NCI-H82 (cell line): ENCODE measurements at regions not wholly inside any gene's neighbourhood (a gene's known extent, or its start where the extent isn't known, plus 50 kb on each side); places are given as distances from the start of the nearest gene placed in this dataset.

Experiments
- DNase-seq: peaks from one replicate; lab custom pipeline; 2025; lab: John Stamatoyannopoulos, UW

DNA sequence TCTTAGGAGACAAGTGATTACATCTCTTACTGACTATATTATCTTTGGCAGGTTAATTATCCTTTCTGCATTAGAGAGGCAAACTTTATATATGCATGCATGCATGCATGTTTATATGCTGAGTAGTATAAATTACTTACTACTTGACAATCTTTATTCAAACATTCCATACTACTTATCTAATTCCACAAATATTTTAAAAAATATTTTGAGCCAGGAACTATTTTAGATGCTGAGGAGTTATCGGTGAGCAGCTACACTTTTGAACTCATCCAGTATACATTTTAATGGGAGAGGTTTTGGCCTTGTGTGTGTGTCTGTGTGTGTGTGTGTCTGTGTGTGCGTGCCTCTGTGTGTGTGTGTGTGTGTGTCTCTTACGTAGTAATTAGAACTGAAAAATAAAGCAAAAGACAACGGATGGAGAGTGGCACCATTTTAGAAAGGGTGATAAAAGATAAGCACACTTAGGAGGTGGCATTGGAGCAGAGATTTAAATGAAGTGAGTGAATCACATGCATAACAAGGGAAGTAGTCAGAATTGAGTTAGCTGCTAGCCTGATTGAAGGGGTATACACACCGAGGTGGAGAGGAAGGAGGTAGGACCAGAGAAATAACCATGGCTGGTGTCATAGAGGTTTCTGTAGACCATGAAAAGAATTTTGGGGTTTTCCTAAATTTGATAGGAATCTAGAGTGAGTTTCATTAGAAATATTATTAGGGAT is 1488.4 kb downstream of the MRPL39 start:
- DNase-seq: no peak

DNA sequence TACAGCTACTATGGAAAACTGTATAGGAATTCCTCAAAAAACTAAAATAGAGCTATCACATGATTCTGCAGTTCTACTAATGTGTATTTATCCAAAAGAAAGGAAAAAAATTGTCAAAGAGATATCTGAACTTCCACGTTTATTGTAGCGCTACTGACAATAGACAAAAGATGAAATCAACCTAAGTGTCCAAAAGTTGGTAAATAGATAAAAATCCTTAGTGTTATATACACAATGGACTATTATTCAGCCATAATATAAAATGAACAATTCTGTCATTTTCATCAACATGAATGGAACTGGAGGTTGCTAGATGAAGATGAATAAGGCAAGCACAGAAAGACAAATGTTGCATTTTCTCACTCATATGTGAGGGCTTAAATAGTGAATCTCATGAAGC is 1492.1 kb downstream of the MRPL39 start:
- no peak for DNase-seq

DNA sequence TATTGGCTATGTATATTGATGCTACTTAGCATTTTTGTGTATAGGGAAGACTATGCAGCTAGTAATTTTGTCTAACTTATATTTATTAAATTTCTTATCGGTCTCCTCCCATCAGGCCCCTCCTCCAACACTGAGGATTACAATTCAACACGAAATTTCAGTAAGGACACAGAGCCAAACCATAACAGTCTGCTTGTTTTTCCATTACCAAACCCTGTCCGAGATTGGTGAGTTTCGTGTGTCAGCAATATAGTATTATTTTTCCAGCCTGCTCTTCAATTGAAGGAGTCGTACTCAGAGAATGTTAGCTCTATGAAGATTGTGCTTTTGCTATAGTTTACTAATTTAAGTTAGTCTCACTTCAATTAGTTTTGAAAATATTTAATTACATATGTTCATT is 1495.3 kb downstream of the MRPL39 start:
- no peak for DNase-seq

DNA sequence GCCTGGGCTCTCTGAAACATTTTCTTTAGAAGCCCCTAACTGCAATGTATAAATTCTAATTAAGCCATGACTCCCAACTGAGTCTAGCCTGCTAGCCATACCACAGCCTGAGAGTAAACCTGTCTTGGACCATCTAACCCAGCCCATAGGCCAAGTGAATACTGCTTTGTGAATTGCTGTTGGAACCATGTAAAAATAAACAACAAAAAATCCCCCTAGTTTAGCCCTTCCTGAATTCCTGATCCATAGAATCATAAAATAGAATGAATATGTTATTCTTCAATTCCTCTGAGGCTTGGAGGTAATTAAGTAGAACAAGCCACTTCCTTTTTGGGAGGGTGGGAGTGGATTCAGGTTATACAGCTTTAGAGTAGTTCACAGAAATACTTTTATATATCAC is 1496.4 kb downstream of the MRPL39 start:
- no peak for DNase-seq

DNA sequence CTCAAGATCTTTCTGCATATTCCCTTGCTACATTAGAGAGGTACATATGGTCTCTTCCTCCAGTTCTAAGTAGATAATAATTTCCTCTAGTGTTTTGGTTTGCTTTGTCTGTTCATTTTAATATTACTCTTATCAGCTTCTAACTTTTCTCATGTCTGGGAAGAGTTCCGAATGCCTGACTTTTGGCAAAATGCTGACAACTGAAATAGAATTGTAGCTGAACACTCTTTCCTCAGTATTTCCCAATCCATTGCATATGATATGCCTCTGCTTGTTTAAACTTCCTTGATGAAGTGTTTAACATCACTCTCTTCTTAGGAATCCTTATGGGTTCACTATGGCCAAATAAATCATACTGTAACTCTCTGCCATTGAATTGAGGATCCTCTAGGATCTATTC is 1510.1 kb downstream of the MRPL39 start:
- DNase-seq: no peak

DNA sequence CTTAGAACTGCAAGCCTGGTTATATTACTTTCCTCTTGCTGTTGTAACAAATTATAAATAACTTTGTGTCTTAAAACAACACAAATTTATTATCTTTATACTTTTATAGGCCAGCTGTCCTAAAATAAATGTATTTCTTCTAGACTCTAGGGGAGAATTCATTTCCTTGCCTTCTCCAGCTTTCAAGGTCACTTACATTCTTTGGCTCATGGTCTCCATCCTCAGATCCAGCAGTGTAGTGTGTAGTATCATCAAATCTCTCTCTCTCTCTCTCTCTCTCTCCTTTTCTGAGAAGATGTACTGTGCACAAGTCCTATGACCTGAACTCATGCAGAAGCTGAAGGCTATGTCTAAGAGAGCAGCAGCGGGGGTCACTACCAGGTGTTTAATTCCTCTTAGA is 1510.6 kb downstream of the MRPL39 start:
- no peak for DNase-seq

DNA sequence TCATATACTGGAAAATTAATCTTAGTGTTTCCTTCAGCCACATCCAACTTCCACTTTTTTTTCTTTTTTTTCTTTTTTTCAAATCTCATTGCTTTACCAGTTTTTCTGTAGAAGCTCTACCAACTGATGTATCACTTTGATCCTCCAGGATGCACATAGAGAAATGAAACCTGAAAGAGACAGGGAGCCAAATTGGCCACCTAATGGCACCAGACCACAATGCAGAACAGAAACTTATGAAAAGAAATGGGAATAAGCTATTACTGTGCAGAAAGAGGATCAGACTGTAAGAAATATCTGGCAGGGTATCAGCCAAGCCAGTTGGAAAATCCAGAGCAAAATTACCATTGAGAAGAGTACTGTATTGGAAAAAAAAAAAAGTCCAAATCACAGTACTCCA is 1514.2 kb downstream of the MRPL39 start:
- no peak for DNase-seq

DNA sequence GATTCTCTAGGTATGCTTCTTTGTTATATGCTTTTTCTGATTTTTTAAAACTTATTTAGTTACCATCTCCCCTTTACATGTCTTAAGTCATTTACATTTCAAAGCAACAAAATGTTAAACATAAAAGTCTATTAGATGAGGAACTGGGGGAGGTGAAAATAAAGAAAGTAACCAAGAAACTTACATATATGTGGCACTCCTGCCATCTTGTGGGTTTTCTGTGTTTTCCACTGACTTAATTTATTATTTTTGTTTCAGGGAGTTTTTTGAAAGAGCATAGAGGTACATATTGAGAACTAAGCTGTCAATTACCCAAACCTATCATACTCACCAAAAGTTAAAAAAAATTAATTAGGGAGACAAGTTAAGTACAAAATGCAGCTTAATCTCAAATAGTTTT is 1531.1 kb downstream of the MRPL39 start:
- DNase-seq: no peak

DNA sequence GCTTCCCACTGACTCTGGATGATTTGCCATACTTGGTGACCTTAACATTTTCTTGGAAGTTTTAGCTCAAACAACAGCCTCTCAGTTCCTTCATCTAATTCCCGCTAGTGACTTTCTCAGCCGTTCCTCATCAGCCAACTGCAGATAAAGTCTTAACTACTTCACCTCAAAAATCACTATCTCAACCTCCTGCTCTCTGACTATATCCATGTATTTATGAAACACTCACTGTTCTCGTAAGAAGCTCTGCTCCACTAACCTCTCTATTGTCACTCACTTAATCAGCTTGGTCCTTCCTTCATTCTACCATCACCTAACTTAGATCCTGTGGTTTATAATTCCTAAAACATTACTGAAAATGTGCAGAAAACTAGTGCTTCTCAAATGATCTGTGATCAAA is 1551.6 kb downstream of the MRPL39 start:
- DNase-seq: no peak

DNA sequence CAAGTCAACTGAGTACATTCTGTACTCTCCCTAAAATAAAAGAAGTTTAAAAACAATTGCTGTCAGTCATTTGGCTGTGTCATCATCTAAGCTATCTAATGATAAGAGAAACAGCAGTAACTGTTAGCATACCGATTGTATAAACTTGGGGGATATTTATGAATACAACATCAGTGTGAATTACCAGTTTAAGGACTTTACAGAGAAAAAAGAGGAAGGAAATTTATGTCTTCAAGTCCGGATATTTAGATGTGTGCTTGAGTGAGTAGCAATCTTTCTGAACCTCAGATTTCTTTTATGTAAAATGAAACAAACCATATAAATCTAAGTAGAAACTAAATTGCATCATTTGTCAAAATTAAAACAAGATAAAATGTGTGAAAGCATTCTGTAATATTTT is 1557.0 kb downstream of the MRPL39 start:
- DNase-seq: no peak

DNA sequence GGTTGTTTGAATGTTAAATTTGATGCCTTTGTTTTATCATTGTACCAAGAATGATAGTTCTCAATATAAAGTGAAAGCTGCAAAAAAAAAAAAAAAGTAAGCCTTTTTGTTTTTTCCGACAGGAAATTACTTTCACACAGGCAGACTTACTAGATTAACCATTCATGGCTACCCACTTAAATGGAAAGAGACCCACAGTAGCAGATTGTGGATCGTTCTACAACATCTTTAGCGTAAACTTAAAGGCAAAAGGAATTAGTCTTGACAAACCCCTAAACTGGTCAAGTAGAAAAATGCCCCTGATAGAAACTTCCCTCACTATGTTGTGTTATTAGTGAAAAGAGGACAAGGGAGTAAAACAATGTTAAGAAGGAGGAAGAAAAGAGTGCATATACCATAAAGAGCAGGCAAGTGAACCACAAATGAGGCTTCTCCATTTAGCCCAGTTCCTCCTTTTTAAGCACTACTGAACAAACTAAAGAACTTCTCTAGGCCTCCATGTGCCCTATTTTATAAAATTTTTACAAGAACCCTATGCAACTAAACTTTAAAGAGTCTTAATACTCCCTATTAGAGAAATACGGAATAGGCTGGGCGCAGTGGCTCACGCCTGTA is 1560.3 kb downstream of the MRPL39 start:
- no peak for DNase-seq

DNA sequence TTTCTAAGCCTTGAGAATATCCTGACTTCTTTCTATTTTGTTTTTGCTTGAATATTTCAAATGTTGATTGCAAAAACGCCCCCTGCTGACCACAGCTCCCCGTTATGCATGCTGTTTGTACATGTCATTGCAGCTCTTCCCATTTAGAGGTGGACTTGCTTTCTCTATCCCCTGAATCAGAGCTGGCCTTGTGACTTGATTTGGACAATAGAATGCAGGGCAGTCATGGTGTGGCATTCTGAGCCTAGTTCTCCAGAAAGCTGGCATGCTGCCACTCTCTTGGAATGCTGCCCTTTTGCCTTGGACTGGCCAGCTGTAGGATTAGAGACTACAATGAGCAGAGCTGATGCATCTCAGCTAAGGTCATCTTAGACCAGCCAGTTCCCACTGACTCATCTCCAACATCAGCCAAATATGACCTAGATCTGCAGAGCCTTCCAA is 1561.5 kb downstream of the MRPL39 start:
- peak; percentile 17 for DNase-seq

DNA sequence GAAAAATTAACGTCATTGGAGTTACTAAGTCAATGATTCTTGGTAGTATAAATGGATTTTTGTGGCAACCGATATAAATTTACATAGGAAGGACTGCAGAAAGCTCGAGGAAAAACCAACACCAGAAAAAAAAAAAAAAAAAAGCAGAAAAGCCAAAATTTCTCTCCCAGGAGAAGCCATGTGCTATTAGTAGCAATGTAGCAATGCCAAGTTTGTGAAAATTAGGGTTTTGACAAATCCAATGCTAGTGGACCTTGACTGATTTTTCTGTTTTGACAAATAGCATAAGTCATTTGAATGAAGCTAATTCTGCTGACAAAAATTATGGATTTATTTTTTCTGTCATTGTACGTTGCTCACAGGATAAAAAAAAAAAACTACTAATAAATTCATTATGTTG is 1561.9 kb downstream of the MRPL39 start:
- DNase-seq: no peak

DNA sequence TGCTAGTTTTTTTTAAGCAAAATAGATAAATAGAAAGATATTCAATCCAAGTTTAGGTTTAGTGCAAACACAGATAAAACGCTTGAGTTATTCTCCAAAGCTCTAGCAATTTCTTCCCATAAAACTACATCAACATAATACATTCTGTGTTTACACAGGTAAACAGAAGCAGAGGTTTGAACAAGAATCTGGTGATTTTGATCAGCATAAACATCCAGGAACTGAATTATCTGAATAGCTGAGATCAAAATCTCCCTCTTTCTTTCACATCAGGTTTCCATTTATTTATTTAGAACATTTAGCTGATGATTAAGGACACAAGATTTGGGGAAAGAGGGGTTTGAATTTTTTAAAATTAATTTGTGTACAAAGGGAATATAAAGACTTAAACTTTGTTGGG is 1564.6 kb downstream of the MRPL39 start:
- no peak for DNase-seq

DNA sequence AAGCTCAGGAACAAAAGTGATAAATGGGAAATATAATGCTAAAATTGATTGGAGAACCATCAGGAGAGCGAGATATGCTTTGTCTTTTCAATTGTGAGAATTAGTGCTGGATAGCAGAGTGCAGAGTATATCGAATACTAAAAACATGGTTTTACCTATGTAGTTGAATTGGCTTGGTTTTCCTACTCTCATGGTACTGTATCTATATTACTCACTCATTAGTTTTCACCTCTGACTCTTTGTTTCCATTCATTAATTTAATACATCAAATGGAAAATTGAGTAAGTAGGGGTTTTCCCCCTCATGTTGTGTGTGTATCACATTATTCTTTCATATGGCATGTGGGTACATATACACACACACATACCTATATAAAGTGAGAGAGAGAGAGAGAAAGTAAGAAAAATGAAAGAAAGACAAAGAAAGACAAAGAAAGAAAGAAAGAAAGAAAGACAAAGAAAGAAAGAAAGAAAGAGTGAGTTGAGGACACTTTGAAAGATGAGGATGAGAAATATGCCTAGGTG is 1574.5 kb downstream of the MRPL39 start:
- no peak for DNase-seq

DNA sequence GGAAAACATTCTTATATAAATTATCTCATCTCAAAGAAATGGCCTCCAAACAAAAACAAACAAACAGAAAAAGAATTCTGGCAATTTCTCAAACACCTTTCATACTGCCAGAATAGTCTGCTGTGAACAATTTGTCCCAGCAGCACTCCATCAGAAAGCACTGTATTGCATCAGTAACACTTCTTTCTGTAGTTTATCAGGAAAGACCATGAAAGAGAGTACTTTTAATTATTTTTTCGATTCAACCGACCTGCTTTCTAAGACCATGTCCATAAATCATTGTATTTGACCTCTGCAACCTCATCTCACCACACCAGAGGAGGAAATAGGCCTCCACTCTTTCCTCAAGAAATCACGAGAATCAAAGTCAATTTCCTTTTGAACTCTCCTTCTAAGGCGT is 1579.9 kb downstream of the MRPL39 start:
- no peak for DNase-seq

DNA sequence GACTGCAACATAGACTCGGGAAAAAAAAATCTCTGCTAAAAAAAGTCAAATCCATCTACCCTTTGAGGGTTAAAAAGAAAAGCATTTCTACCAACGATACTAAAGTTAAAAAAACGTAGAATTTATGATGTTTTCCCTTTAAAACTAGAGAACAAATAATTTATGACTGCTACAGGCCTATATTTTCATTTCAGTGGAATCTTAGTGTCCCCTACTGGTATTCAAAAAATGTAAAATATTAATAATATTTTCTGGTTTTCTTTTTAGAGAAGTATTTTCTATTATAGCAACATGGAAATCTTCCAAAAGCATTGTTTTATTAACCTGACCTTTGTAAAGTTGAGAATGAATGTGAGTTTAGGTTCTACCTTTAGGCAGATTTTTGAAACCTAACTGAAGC is 1582.2 kb downstream of the MRPL39 start:
- no peak for DNase-seq

DNA sequence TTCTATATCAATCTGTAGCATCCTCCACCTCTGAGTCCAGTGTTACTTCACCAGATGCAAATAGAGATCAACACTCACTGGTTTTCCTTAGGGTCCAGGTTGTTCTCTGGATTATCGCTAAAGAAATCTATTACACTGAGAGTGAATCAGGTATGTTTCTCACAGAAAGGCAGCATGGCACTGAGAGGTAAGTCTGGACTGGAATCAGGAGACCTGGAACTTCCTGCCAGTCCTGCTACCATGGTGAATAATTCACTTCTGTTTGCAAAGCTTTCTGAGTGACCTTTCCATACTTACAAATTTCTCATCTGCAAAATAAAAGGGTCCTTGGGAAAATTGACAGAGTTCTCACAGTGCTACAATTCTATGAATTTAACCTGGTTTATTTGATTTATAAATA is 1583.3 kb downstream of the MRPL39 start:
- no peak for DNase-seq

DNA sequence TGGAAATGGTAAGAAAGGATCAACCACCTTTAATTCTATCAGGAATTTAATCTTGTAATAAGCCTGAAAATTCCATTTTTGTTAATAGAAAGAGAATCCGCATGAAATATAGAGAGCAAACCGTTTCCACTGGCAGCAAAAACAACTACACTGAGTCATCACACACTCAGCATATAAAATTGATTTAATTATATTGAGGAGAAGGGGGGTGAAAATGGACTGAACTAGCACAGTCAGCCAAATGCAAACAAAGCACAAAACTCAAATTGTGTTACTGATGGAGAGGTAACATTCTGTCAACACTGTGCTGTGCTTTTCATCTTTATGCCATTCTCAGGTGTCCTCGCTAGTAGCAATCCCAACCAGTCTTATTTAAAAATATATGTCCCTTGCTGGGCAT is 1583.9 kb downstream of the MRPL39 start:
- DNase-seq: no peak

DNA sequence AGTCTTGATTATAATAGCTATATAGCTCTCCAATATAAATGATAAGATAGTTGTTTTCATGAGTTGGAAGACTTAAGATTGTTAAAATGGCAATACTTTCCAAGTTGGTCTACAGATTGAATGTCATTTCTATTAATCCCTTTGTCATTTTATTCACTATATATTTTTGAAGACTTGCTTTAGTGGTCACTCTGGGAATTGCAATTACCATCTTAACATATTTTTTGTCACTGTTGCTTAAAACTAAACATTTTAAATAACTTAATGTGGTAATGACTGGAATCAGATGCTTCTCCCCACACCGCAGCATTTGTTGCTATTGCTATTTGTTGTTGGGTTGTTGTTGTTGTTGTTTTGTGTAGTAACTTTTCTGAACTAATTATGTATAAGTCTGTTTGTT is 1592.9 kb downstream of the MRPL39 start:
- DNase-seq: no peak

DNA sequence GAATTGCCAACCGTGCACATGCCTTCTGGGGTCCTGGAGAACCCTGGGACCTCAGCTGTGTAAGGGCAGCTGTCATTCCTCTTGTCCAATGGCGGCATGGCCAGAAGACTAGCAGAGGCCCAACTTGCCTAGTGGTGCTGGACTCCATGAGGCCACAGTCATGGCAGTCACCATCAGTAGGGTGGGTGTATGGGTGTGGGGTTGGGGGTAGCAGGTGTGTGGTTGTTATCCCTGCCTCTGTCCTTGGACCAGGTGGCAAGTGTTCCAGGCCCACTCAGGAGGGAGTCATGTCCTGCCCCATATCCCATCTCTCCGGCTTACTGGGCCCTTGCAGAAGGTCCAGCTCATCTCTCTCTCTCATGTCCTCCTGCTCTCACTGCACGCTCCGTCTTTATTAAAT is 1596.2 kb downstream of the MRPL39 start:
- no peak for DNase-seq

DNA sequence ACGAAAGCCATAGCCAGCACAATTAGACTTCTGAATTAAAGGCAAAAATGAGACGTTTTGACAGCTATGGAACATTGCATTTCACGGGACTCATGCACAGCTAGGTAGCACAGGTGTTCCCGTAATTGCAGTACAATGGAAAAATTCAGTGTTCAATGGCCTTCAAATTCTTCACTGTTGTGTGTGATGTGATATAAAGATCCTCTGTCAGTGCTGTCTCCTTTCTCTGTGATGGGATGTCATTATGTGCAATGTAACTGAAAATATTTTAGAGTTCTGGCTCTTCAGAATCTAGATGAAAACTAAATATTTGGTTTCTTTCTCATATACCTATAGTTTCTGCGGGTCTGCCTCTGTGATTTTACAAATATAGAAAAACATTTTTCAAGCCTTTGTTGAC is 1599.7 kb downstream of the MRPL39 start:
- DNase-seq: no peak

DNA sequence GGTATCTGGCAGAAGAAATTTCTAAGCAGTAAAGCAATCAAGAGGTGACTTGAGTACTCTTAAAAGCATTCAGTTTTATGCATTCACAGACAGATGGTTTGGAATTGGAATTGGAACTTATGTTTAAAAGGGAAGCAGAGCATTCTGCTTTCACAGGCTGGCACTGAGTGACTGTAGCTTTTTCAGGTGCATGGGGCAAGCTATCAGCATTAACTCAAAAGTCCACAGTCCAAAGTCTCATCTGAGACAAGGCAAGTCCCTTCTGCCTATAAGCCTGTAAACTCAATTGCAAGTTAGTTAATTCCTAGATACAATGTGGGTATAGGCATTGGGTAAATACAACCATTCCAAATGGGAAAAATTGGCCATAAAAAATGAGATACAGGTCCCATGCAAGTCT is 1620.3 kb downstream of the MRPL39 start:
- DNase-seq: no peak

DNA sequence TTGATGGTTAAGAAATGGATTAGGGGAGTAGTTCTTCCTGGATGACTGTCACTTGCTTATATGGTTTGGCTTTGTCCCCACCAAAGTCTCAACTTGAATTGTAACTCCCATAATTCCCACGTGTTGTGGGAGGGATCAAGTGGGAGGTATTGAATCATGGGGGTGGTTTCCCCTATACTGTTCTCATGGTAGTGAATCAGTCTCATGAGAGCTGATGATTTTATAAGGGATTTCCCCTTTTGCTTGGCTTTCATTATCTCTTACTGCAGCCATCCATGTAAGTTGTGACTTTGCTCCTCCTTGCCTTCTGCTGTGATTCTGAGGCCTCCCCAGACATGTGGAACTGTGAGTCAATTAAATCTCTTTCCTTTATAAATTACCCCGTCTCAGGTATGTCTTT is 1621.1 kb downstream of the MRPL39 start:
- DNase-seq: no peak
